ENCODE measurements at regions not wholly inside any gene's neighbourhood (a gene's known extent, or its start where the extent isn't known, plus 50 kb on each side); places are given as distances from the start of the nearest gene placed in this dataset.
"Not testable (repeated sequence)": the region's sequence is repeated elsewhere in the genome, so short reads cannot be mapped to it uniquely, and the experiment has no call there.

GRCh38 chr15:26295336-26296085 is 432.4 kb upstream of the ATP10A start:
- DNase-seq (ENCODE audit: insufficient read length, low spot score) (no peak), FAIRE-seq (no peak)
- TF ChIP-seq SPI1 (IDR thresholded peaks at IDR 0.05; ENCODE audit: low read depth, low read length): no peak
- TF ChIP-seq PAX5 (IDR thresholded peaks at IDR 0.05; ENCODE audit: insufficient read depth, low read length, severe bottlenecking): no peak
- TF ChIP-seq TAF1 (IDR thresholded peaks at IDR 0.05; ENCODE audit: low read depth, low read length): no peak
- no peak for TF ChIP-seq POLR2AphosphoS5 (IDR thresholded peaks at IDR 0.05; ENCODE audit: low read depth, low read length)
- TF ChIP-seq POU2F2 (IDR thresholded peaks at IDR 0.05; ENCODE audit: low read depth, low read length): no peak
- TF ChIP-seq POLR2A (IDR thresholded peaks at IDR 0.05; ENCODE audit: low read depth, low read length): no peak

- DNase-seq (ENCODE audit: insufficient read length, low spot score) (no peak), FAIRE-seq (no peak)
- TF ChIP-seq POU2F2 (IDR thresholded peaks at IDR 0.05; ENCODE audit: low read depth, low read length) (no peak), POLR2A (IDR thresholded peaks at IDR 0.05; ENCODE audit: low read depth, low read length) (no peak), TAF1 (IDR thresholded peaks at IDR 0.05; ENCODE audit: low read depth, low read length) (no peak), SPI1 (IDR thresholded peaks at IDR 0.05; ENCODE audit: low read depth, low read length) (no peak), PAX5 (IDR thresholded peaks at IDR 0.05; ENCODE audit: insufficient read depth, low read length, severe bottlenecking) (no peak), POLR2AphosphoS5 (IDR thresholded peaks at IDR 0.05; ENCODE audit: low read depth, low read length) (no peak)
These were observed 431.0 kb upstream of the ATP10A start for GRCh38 chr15:26294059-26294689.

GRCh38 chr15:26287381-26287780 is 424.3 kb upstream of the ATP10A start:
- DNase-seq (ENCODE audit: insufficient read length, low spot score): no peak
- no peak for TF ChIP-seq POU2F2 (IDR thresholded peaks at IDR 0.05; ENCODE audit: low read depth, low read length)
- no peak for TF ChIP-seq SPI1 (IDR thresholded peaks at IDR 0.05; ENCODE audit: low read depth, low read length)
- TF ChIP-seq PAX5 (IDR thresholded peaks at IDR 0.05; ENCODE audit: insufficient read depth, low read length, severe bottlenecking): no peak
- no peak for TF ChIP-seq POLR2AphosphoS5 (IDR thresholded peaks at IDR 0.05; ENCODE audit: low read depth, low read length)
- no peak for TF ChIP-seq TAF1 (IDR thresholded peaks at IDR 0.05; ENCODE audit: low read depth, low read length)
- no peak for TF ChIP-seq POLR2A (IDR thresholded peaks at IDR 0.05; ENCODE audit: low read depth, low read length)

GRCh38 chr15:26280281-26280680 is 417.2 kb upstream of the ATP10A start:
- DNase-seq (ENCODE audit: insufficient read length, low spot score) (no peak), FAIRE-seq (no peak)

More at GRCh38 chr15:26287381-26287780, 424.3 kb upstream of the ATP10A start:
- no peak for FAIRE-seq

GRCh38 chr15:26261966-26262365 is 398.8 kb upstream of the ATP10A start:
- no peak for FAIRE-seq
- no peak for TF ChIP-seq SPI1 (IDR thresholded peaks at IDR 0.05; ENCODE audit: low read depth, low read length)
- no peak for TF ChIP-seq POLR2AphosphoS5 (IDR thresholded peaks at IDR 0.05; ENCODE audit: low read depth, low read length)
- no peak for TF ChIP-seq TAF1 (IDR thresholded peaks at IDR 0.05; ENCODE audit: low read depth, low read length)
- TF ChIP-seq POU2F2 (IDR thresholded peaks at IDR 0.05; ENCODE audit: low read depth, low read length): no peak
- no peak for TF ChIP-seq PAX5 (IDR thresholded peaks at IDR 0.05; ENCODE audit: insufficient read depth, low read length, severe bottlenecking)
- no peak for TF ChIP-seq POLR2A (IDR thresholded peaks at IDR 0.05; ENCODE audit: low read depth, low read length)

More at GRCh38 chr15:26280281-26280680, 417.2 kb upstream of the ATP10A start:
- TF ChIP-seq POLR2A (IDR thresholded peaks at IDR 0.05; ENCODE audit: low read depth, low read length) (no peak), POLR2AphosphoS5 (IDR thresholded peaks at IDR 0.05; ENCODE audit: low read depth, low read length) (no peak), SPI1 (IDR thresholded peaks at IDR 0.05; ENCODE audit: low read depth, low read length) (no peak), TAF1 (IDR thresholded peaks at IDR 0.05; ENCODE audit: low read depth, low read length) (no peak), PAX5 (IDR thresholded peaks at IDR 0.05; ENCODE audit: insufficient read depth, low read length, severe bottlenecking) (no peak), POU2F2 (IDR thresholded peaks at IDR 0.05; ENCODE audit: low read depth, low read length) (no peak)

GRCh38 chr15:26261413-26261812 is 398.3 kb upstream of the ATP10A start:
- FAIRE-seq (no peak), DNase-seq (ENCODE audit: insufficient read length, low spot score) (no peak)
- TF ChIP-seq POU2F2 (IDR thresholded peaks at IDR 0.05; ENCODE audit: low read depth, low read length): no peak
- no peak for TF ChIP-seq PAX5 (IDR thresholded peaks at IDR 0.05; ENCODE audit: insufficient read depth, low read length, severe bottlenecking)
- no peak for TF ChIP-seq TAF1 (IDR thresholded peaks at IDR 0.05; ENCODE audit: low read depth, low read length)
- no peak for TF ChIP-seq POLR2AphosphoS5 (IDR thresholded peaks at IDR 0.05; ENCODE audit: low read depth, low read length)
- TF ChIP-seq POLR2A (IDR thresholded peaks at IDR 0.05; ENCODE audit: low read depth, low read length): no peak
- TF ChIP-seq SPI1 (IDR thresholded peaks at IDR 0.05; ENCODE audit: low read depth, low read length): no peak

More at GRCh38 chr15:26261966-26262365, 398.8 kb upstream of the ATP10A start:
- DNase-seq (ENCODE audit: insufficient read length, low spot score): no peak

GRCh38 chr15:26260517-26261133 is 397.5 kb upstream of the ATP10A start:
- no peak for FAIRE-seq
- peak; percentile 16 for DNase-seq (ENCODE audit: insufficient read length, low spot score)
- TF ChIP-seq PAX5 (IDR thresholded peaks at IDR 0.05; ENCODE audit: insufficient read depth, low read length, severe bottlenecking) (no peak), SPI1 (IDR thresholded peaks at IDR 0.05; ENCODE audit: low read depth, low read length) (no peak), TAF1 (IDR thresholded peaks at IDR 0.05; ENCODE audit: low read depth, low read length) (no peak), POU2F2 (IDR thresholded peaks at IDR 0.05; ENCODE audit: low read depth, low read length) (no peak), POLR2A (IDR thresholded peaks at IDR 0.05; ENCODE audit: low read depth, low read length) (no peak), POLR2AphosphoS5 (IDR thresholded peaks at IDR 0.05; ENCODE audit: low read depth, low read length) (no peak)

- no peak for FAIRE-seq
- no peak for TF ChIP-seq POU2F2 (IDR thresholded peaks at IDR 0.05; ENCODE audit: low read depth, low read length)
- TF ChIP-seq POLR2AphosphoS5 (IDR thresholded peaks at IDR 0.05; ENCODE audit: low read depth, low read length): no peak
- TF ChIP-seq SPI1 (IDR thresholded peaks at IDR 0.05; ENCODE audit: low read depth, low read length): no peak
- no peak for TF ChIP-seq PAX5 (IDR thresholded peaks at IDR 0.05; ENCODE audit: insufficient read depth, low read length, severe bottlenecking)
- TF ChIP-seq TAF1 (IDR thresholded peaks at IDR 0.05; ENCODE audit: low read depth, low read length): no peak
- TF ChIP-seq POLR2A (IDR thresholded peaks at IDR 0.05; ENCODE audit: low read depth, low read length): no peak
- DNase-seq (ENCODE audit: insufficient read length, low spot score): no peak
These were observed 396.5 kb upstream of the ATP10A start for GRCh38 chr15:26259581-26259980.

DNA sequence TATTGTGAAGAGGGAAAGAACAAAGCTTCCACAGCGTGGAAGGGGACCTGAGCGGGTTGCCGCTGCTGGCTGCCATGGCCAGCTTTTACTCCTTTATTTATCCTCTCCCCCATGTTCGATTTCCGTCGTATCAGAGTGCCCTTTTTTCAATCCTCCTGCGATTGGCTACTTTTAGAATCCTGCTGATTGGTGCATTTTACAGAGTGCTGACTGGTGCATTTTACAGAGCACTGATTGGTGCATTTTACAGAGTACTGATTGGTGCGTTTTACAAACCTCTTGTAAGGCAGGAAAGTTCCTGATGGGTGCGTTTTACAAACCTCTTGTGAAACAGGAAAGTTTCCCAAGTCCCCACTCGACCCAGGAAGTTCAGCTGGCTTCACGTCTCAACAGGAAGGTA is 381.7 kb upstream of the ATP10A start:
- DNase-seq (ENCODE audit: insufficient read length, low spot score); FAIRE-seq: not testable (repeated sequence)

All from GM12891 (cell line).